Posterior cingulate gyrus (tissue), 11 donors: ENCODE measurements at regions not wholly inside any gene's neighbourhood (a gene's known extent, or its start where the extent isn't known, plus 50 kb on each side); places are given as distances from the start of the nearest gene placed in this dataset.

Experiments
- DNase-seq, 10 donors: peaks; one replicate each; pipeline versions ENCODE4 v3.0.0 to v3.0.0-alpha.2; 2020 to 2021; ENCODE audit warnings: mixed read lengths in 3 of 10
- intact Hi-C: fragments of 100-400 bp; cut with DNase I; formaldehyde crosslinking; loops from one replicate; pipeline ENCODE4 v1.15.1; 2023

- peak in 7 of 10 donors; percentile 12 to 84 (median 49) for DNase-seq
- intact Hi-C loops: loop anchor here (10.0 kb wide), 1 partner anchor 135 kb away; no protein-coding TSS in a partner anchor
Observed at GRCh38 chr9:119020284-119020683, 349.0 kb downstream of the BRINP1 start.

- DNase-seq: no peak
Observed at GRCh38 chr9:119020730-119021333, 348.4 kb downstream of the BRINP1 start.

GRCh38 chr9:119026120-119026519 is 343.1 kb downstream of the BRINP1 start:
- intact Hi-C loops: loop anchor here (10.0 kb wide), 1 partner anchor 129 kb away; no protein-coding TSS in a partner anchor
- DNase-seq: peak in 9 of 10 donors; percentile 33 to 91 (median 59)

More at GRCh38 chr9:119020730-119021333, 348.4 kb downstream of the BRINP1 start:
- intact Hi-C loops: loop anchor here (10.0 kb wide), 1 partner anchor 134 kb away; no protein-coding TSS in a partner anchor

- intact Hi-C loops: loop anchor here (10.0 kb wide), 1 partner anchor 127 kb away; no protein-coding TSS in a partner anchor
- no peak for DNase-seq
Observed at GRCh38 chr9:119027901-119028699, 341.1 kb downstream of the BRINP1 start.

- intact Hi-C loops: loop anchor here (10.0 kb wide), 1 partner anchor 125 kb away; no protein-coding TSS in a partner anchor
- peak in 3 of 10 donors; percentile 13 to 83 (median 75) for DNase-seq
Observed at GRCh38 chr9:119029886-119030285, 339.3 kb downstream of the BRINP1 start.

GRCh38 chr9:119033596-119033995 is 335.6 kb downstream of the BRINP1 start:
- intact Hi-C loops: no loop called here
- DNase-seq: no peak

GRCh38 chr9:119036969-119037368 is 332.3 kb downstream of the BRINP1 start:
- intact Hi-C loops: no loop called here
- no peak for DNase-seq

GRCh38 chr9:119043996-119044395 is 325.2 kb downstream of the BRINP1 start:
- no peak for DNase-seq
- intact Hi-C loops: no loop called here

GRCh38 chr9:119044806-119045205 is 324.4 kb downstream of the BRINP1 start:
- no peak for DNase-seq
- intact Hi-C loops: no loop called here

GRCh38 chr9:119047513-119048307 is 321.5 kb downstream of the BRINP1 start:
- DNase-seq: no peak
- intact Hi-C loops: no loop called here

GRCh38 chr9:119050281-119050680 is 319.0 kb downstream of the BRINP1 start:
- intact Hi-C loops: no loop called here
- DNase-seq: no peak

GRCh38 chr9:119052339-119053030 is 316.8 kb downstream of the BRINP1 start:
- no peak for DNase-seq

GRCh38 chr9:119053070-119053469 is 316.2 kb downstream of the BRINP1 start:
- intact Hi-C loops: no loop called here
- no peak for DNase-seq

More at GRCh38 chr9:119052339-119053030, 316.8 kb downstream of the BRINP1 start:
- intact Hi-C loops: no loop called here

GRCh38 chr9:119060629-119061385 is 308.4 kb downstream of the BRINP1 start:
- intact Hi-C loops: no loop called here
- no peak for DNase-seq

- no peak for DNase-seq
- intact Hi-C loops: no loop called here
Observed at GRCh38 chr9:119071636-119072035, 297.6 kb downstream of the BRINP1 start.

GRCh38 chr9:119074017-119074416 is 295.2 kb downstream of the BRINP1 start:
- intact Hi-C loops: no loop called here
- no peak for DNase-seq

GRCh38 chr9:119078015-119078414 is 291.2 kb downstream of the BRINP1 start:
- DNase-seq: no peak
- intact Hi-C loops: no loop called here

- DNase-seq: no peak
- intact Hi-C loops: no loop called here
Observed at GRCh38 chr9:119083673-119084072, 285.6 kb downstream of the BRINP1 start.

- intact Hi-C loops: no loop called here
- no peak for DNase-seq
Observed at GRCh38 chr9:119086590-119086989, 282.6 kb downstream of the BRINP1 start.
